GM12873 (cell line): ENCODE measurements at regions not wholly inside any gene's neighbourhood (a gene's known extent, or its start where the extent isn't known, plus 50 kb on each side); places are given as distances from the start of the nearest gene placed in this dataset.

Source experiments
- CTCF ChIP-seq: IDR thresholded peaks from 2 replicates; pipeline ENCODE4 v1.5.1; 2012; ENCODE audit warnings: low read depth, mild to moderate bottlenecking, moderate library complexity, low read length, control low read depth; ENCODE audit not compliant: insufficient read depth; ENCODE audit errors: missing control alignments

GRCh38 chr15:93190238-93190637, 101.2 kb upstream of the RGMA start:
- TF ChIP-seq CTCF = no peak

- TF ChIP-seq CTCF = no peak
Measured at GRCh38 chr15:93189561-93189960, 100.5 kb upstream of the RGMA start.

GRCh38 chr15:93188236-93188635, 99.2 kb upstream of the RGMA start:
- TF ChIP-seq CTCF = no peak

- no peak for TF ChIP-seq CTCF
Measured at GRCh38 chr15:93185796-93186195, 96.8 kb upstream of the RGMA start.

- no peak for TF ChIP-seq CTCF
Measured at GRCh38 chr15:93182703-93183205, 93.7 kb upstream of the RGMA start.

GRCh38 chr15:93180656-93181055, 91.6 kb upstream of the RGMA start:
- TF ChIP-seq CTCF = no peak

- no peak for TF ChIP-seq CTCF
Measured at GRCh38 chr15:93180128-93180527, 91.1 kb upstream of the RGMA start.

- no peak for TF ChIP-seq CTCF
Measured at GRCh38 chr15:93179700-93180102, 90.7 kb upstream of the RGMA start.
